GM06990 (cell line): ENCODE measurements at regions not wholly inside any gene's neighbourhood (a gene's known extent, or its start where the extent isn't known, plus 50 kb on each side); places are given as distances from the start of the nearest gene placed in this dataset.

Source experiments
- DNase-seq: peaks from one replicate; pipeline ENCODE4 v3.0.0-alpha.2; 2011; ENCODE audit not compliant: insufficient read length; ENCODE audit errors: extremely low read depth
- H3K27me3 ChIP-seq: replicated peaks from 2 replicates; pipeline ENCODE4 v1.6.0; 2011; ENCODE audit warnings: low read length; ENCODE audit not compliant: control insufficient read depth, insufficient read depth
- H3K36me3 ChIP-seq: 2 replicates; pipeline ENCODE4 v1.5.1; 2011; ENCODE audit warnings: low read length; ENCODE audit not compliant: control insufficient read depth, insufficient read depth
- H3K4me3 ChIP-seq: replicated peaks from 2 replicates; pipeline ENCODE4 v1.5.1; 2011; ENCODE audit warnings: low read depth, mild to moderate bottlenecking, control low read depth, low read length
- CTCF ChIP-seq: IDR thresholded peaks from 2 replicates; pipeline ENCODE4 v1.5.1; 2011; ENCODE audit warnings: low read length, control low read depth, mild to moderate bottlenecking, inconsistent platforms; ENCODE audit not compliant: insufficient read depth, poor library complexity, severe bottlenecking

GRCh38 chr2:138209009-138209408 is 244.7 kb downstream of the HNMT start:
- TF ChIP-seq CTCF: no peak
- DNase-seq: no peak
- Histone ChIP-seq H3K36me3 (no peaks in the 10 kb centered on the region), H3K4me3 (no peak overlapping the region), H3K27me3 (no peaks in the 10 kb centered on the region)

- Histone ChIP-seq H3K36me3 (no peaks in the 10 kb centered on the region), H3K4me3 (no peak overlapping the region), H3K27me3 (no peaks in the 10 kb centered on the region)
- DNase-seq: no peak
- TF ChIP-seq CTCF: no peak
Measured at GRCh38 chr2:138210487-138210886, 246.2 kb downstream of the HNMT start.

GRCh38 chr2:138212434-138212833 is 248.2 kb downstream of the HNMT start:
- Histone ChIP-seq H3K4me3 (no peak overlapping the region), H3K36me3 (no peaks in the 10 kb centered on the region), H3K27me3 (no peaks in the 10 kb centered on the region)
- DNase-seq: no peak
- no peak for TF ChIP-seq CTCF

GRCh38 chr2:138213084-138213483 is 248.8 kb downstream of the HNMT start:
- TF ChIP-seq CTCF: no peak
- no peak overlapping the region for H3K4me3 ChIP-seq
- no peaks in the 10 kb centered on the region for H3K36me3 ChIP-seq
- no peaks in the 10 kb centered on the region for H3K27me3 ChIP-seq
- DNase-seq: no peak

- Histone ChIP-seq H3K4me3 (no peak overlapping the region), H3K27me3 (no peaks in the 10 kb centered on the region), H3K36me3 (no peaks in the 10 kb centered on the region)
- TF ChIP-seq CTCF: no peak
- DNase-seq: no peak
Measured at GRCh38 chr2:138213624-138214023, 249.4 kb downstream of the HNMT start.

- H3K27me3 ChIP-seq: no peaks in the 10 kb centered on the region
- H3K4me3 ChIP-seq: no peak overlapping the region
- no peak for DNase-seq
- H3K36me3 ChIP-seq: no peaks in the 10 kb centered on the region
- no peak for TF ChIP-seq CTCF
Measured at GRCh38 chr2:138215958-138216357, 251.7 kb downstream of the HNMT start.
